Neural cell (in vitro differentiated cells): ENCODE measurements at regions not wholly inside any gene's neighbourhood (a gene's known extent, or its start where the extent isn't known, plus 50 kb on each side); places are given as distances from the start of the nearest gene placed in this dataset.

ENCODE experiments used
- H2AFZ ChIP-seq: fragments of 200-600, 300-800 bp; sonication (generic), shearing (Covaris generic); 2 replicates; pipeline ENCODE4 v1.6.0; 2014; ENCODE audit warnings: low read depth, mild to moderate bottlenecking, antibody characterized with exemption, low read length, moderate library complexity
- H3F3A ChIP-seq: fragments of 200-600 bp; shearing (Covaris generic); 2 replicates; pipeline ENCODE4 v1.6.1; 2016; ENCODE audit warnings: mild to moderate bottlenecking, moderate library complexity, mixed read lengths, antibody characterized with exemption, low read length; ENCODE audit not compliant: insufficient read depth, poor library complexity, severe bottlenecking
- H3K27ac ChIP-seq: fragments of 200-600, 300-800 bp; sonication (generic), shearing (Covaris generic); 2 replicates; pipeline ENCODE4 v1.5.1; 2014; ENCODE audit warnings: mild to moderate bottlenecking, low read length, moderate library complexity
- H3K27me3 ChIP-seq: fragments of 300-800, 200-600 bp; sonication (generic), shearing (Covaris generic); 2 replicates; pipeline ENCODE4 v1.6.0; 2014; ENCODE audit warnings: mild to moderate bottlenecking, low read depth, low read length, moderate library complexity; ENCODE audit not compliant: insufficient read depth
- H3K36me3 ChIP-seq: fragments of 300-800, 200-600 bp; sonication (generic), shearing (Covaris generic); 2 replicates; pipeline ENCODE4 v1.5.1; 2014; ENCODE audit warnings: mild to moderate bottlenecking, antibody characterized with exemption, low read length, moderate library complexity; ENCODE audit not compliant: insufficient read depth
- H3K4me2 ChIP-seq: fragments of 300-800, 200-600 bp; sonication (generic), shearing (Covaris generic); 2 replicates; pipeline ENCODE4 v1.6.0; 2014; ENCODE audit warnings: mild to moderate bottlenecking, low read length
- H3K4me3 ChIP-seq: fragments of 300-800, 200-600 bp; sonication (generic), shearing (Covaris generic); 2 replicates; pipeline ENCODE4 v1.5.1; 2014; ENCODE audit warnings: mild to moderate bottlenecking, low read length, moderate library complexity
- H3K79me2 ChIP-seq: fragments of 200-600 bp; shearing (Covaris generic); replicated peaks from 2 replicates; pipeline ENCODE4 v1.6.0; 2014; ENCODE audit warnings: mild to moderate bottlenecking, low read length, moderate library complexity; ENCODE audit not compliant: insufficient read depth
- H3K9ac ChIP-seq: fragments of 300-800, 200-600 bp; sonication (generic), shearing (Covaris generic); 2 replicates; pipeline ENCODE4 v1.6.1; 2016; ENCODE audit warnings: mild to moderate bottlenecking, low read length, mixed read lengths
- H3K9me2 ChIP-seq: fragments of 200-600 bp; shearing (Covaris generic); 2 replicates; pipeline ENCODE4 v1.6.1; 2016; ENCODE audit warnings: mild to moderate bottlenecking, low read length, mixed read lengths; ENCODE audit not compliant: insufficient read depth
- H3K9me3 ChIP-seq: fragments of 200-600, 300-800 bp; sonication (generic), shearing (Covaris generic); 2 replicates; pipeline ENCODE4 v1.6.1; 2016; ENCODE audit warnings: mild to moderate bottlenecking, mixed run types, low read length, moderate library complexity, mixed read lengths
- H4K20me1 ChIP-seq: fragments of 200-600 bp; shearing (Covaris generic); 2 replicates; pipeline ENCODE4 v1.6.1; 2016; ENCODE audit warnings: mild to moderate bottlenecking, mixed run types; ENCODE audit not compliant: insufficient read depth
- CTCF ChIP-seq: fragments of 450-650 bp; IDR thresholded peaks from 2 replicates; pipeline ENCODE4 v1.5.1; 2014; ENCODE audit warnings: antibody characterized with exemption, mild to moderate bottlenecking, moderate library complexity; ENCODE audit not compliant: poor library complexity, severe bottlenecking
- EP300 ChIP-seq: fragments of 450-650 bp; conservative IDR thresholded peaks from 2 replicates; pipeline ENCODE4 v1.6.1; 2014; ENCODE audit warnings: antibody characterized with exemption, mild to moderate bottlenecking, moderate library complexity; ENCODE audit not compliant: poor library complexity, severe bottlenecking
- EZH2 ChIP-seq: fragments of 200-600, 300-800 bp; shearing (Covaris generic), sonication (generic); IDR thresholded peaks from 2 replicates; pipeline ENCODE4 v1.6.1; 2014; ENCODE audit warnings: antibody characterized with exemption, low read length, borderline replicate concordance, mild to moderate bottlenecking; ENCODE audit not compliant: insufficient read depth, poor library complexity, severe bottlenecking
- MXI1 ChIP-seq: fragments of 450-650 bp; conservative IDR thresholded peaks from 2 replicates; pipeline ENCODE4 v1.6.1; 2014; ENCODE audit warnings: antibody characterized with exemption, mild to moderate bottlenecking; ENCODE audit not compliant: poor library complexity, severe bottlenecking
- POLR2AphosphoS5 ChIP-seq: IDR thresholded peaks from 2 replicates; pipeline ENCODE4 v1.6.1; 2012
- RAD21 ChIP-seq: fragments of 450-650 bp; conservative IDR thresholded peaks from 2 replicates; pipeline ENCODE4 v1.6.1; 2014; ENCODE audit warnings: antibody characterized with exemption, mild to moderate bottlenecking, moderate library complexity
- REST ChIP-seq: IDR thresholded peaks from 2 replicates; pipeline ENCODE4 v1.6.1; 2012; ENCODE audit warnings: borderline replicate concordance
- SMC3 ChIP-seq: fragments of 450-650 bp; conservative IDR thresholded peaks from 2 replicates; pipeline ENCODE4 v1.6.1; 2014; ENCODE audit warnings: antibody characterized with exemption, mild to moderate bottlenecking, moderate library complexity; ENCODE audit not compliant: poor library complexity
- TAF1 ChIP-seq: IDR thresholded peaks from 2 replicates; pipeline ENCODE4 v1.6.1; 2012; ENCODE audit warnings: low read depth

- no peak overlapping the region for H3K4me2 ChIP-seq
- no peaks in the 10 kb centered on the region for H3K9me3 ChIP-seq
- H3K27me3 ChIP-seq: no peaks in the 10 kb centered on the region
- no peaks in the 10 kb centered on the region for H3F3A ChIP-seq
- no peak overlapping the region for H3K27ac ChIP-seq
- H3K9me2 ChIP-seq: no peaks in the 10 kb centered on the region
- no peaks in the 10 kb centered on the region for H3K79me2 ChIP-seq
- no peak overlapping the region for H3K9ac ChIP-seq
- H3K4me3 ChIP-seq: no peak overlapping the region
- no peak overlapping the region for H2AFZ ChIP-seq
- no peaks in the 10 kb centered on the region for H3K36me3 ChIP-seq
- H4K20me1 ChIP-seq: no peaks in the 10 kb centered on the region
- TF ChIP-seq POLR2AphosphoS5 (no peak), MXI1 (no peak), SMC3 (no peak), REST (no peak), EP300 (no peak), RAD21 (no peak), CTCF (no peak), EZH2 (no peak), TAF1 (no peak)
Measured at GRCh38 chr5:61974680-61975079, 331.3 kb upstream of the KIF2A start.

- Histone ChIP-seq H3K36me3 (no peaks in the 10 kb centered on the region), H4K20me1 (no peaks in the 10 kb centered on the region), H3K9me3 (no peaks in the 10 kb centered on the region), H3K9me2 (no peaks in the 10 kb centered on the region), H3K27me3 (no peaks in the 10 kb centered on the region), H3K4me2 (no peak overlapping the region), H3K27ac (no peak overlapping the region), H3K9ac (no peak overlapping the region), H3K4me3 (no peak overlapping the region), H2AFZ (no peak overlapping the region), H3F3A (no peaks in the 10 kb centered on the region), H3K79me2 (no peaks in the 10 kb centered on the region)
- TF ChIP-seq MXI1 (no peak), EZH2 (no peak), SMC3 (no peak), POLR2AphosphoS5 (no peak), RAD21 (no peak), CTCF (no peak), TAF1 (no peak), EP300 (no peak), REST (no peak)
Measured at GRCh38 chr5:61981886-61982285, 324.1 kb upstream of the KIF2A start.
